ENCODE measurements at regions not wholly inside any gene's neighbourhood (a gene's known extent, or its start where the extent isn't known, plus 50 kb on each side); places are given as distances from the start of the nearest gene placed in this dataset.

- H3K4me1 ChIP-seq: peaks cover 0 to 28% (median 4%) of the 10 kb centered on the region in 12 donors
- H3K4me3 ChIP-seq: peak overlapping the region in 1 of 12 donors; percentile 42
- DNase-seq: no peak
- ATAC-seq: no peak
- 82 to 89% (median 85%) methylated on average over 7 of the region's 7 CpGs for WGBS, 4 donors
- H3K27me3 ChIP-seq: no peaks in the 10 kb centered on the region
- H3K9me3 ChIP-seq: peaks cover 0 to 5% (median 0%) of the 10 kb centered on the region in 12 donors
- no peaks in the 10 kb centered on the region for H3K36me3 ChIP-seq
- H3K27ac ChIP-seq: peak overlapping the region in 10 of 12 donors; percentile 61 to 86 (median 74)
- intact Hi-C loops (cut with DNase I): loop anchor here in 6 of 10 donors (5.0 to 10.0 kb wide), 6 partner anchors 118 to 318 kb away; partner anchors contain the start of gene RREB1 (in 2 of the 6)
- no peak for TF ChIP-seq CTCF (IDR thresholded peaks at IDR 0.05)
- no peak for TF ChIP-seq POLR2A (IDR thresholded peaks at IDR 0.05)
These were observed 180.9 kb upstream of the RREB1 start for GRCh38 chr6:6926856-6927255.

GRCh38 chr6:6927521-6928361, 180.0 kb upstream of the RREB1 start:
- intact Hi-C loops (cut with DNase I): loop anchor here in 6 of 10 donors (5.0 to 10.0 kb wide), 6 partner anchors 117 to 317 kb away; partner anchors contain the start of gene RREB1 (in 2 of the 6)
- no peak for TF ChIP-seq POLR2A (IDR thresholded peaks at IDR 0.05)
- peak in 10 of 12 donors; percentile 6 to 43 (median 23) for TF ChIP-seq CTCF (IDR thresholded peaks at IDR 0.05)
- peaks cover 0 to 28% (median 4%) of the 10 kb centered on the region in 12 donors for H3K4me1 ChIP-seq

GRCh38 chr6:6930223-6930880, 177.4 kb upstream of the RREB1 start:
- H3K4me3 ChIP-seq: no peak overlapping the region
- no peaks in the 10 kb centered on the region for H3K9me3 ChIP-seq
- H3K27ac ChIP-seq: no peak overlapping the region
- intact Hi-C loops (cut with DNase I): no loop called here
- TF ChIP-seq POLR2A (IDR thresholded peaks at IDR 0.05) (no peak), CTCF (IDR thresholded peaks at IDR 0.05) (no peak)
- ATAC-seq: no peak
- H3K36me3 ChIP-seq: no peaks in the 10 kb centered on the region
- WGBS, 4 donors: 70 to 75% (median 73%) methylated on average over 9 of the region's 9 CpGs
- DNase-seq: no peak
- H3K27me3 ChIP-seq: no peaks in the 10 kb centered on the region
- peaks cover 0 to 28% (median 4%) of the 10 kb centered on the region in 12 donors for H3K4me1 ChIP-seq

More at GRCh38 chr6:6927521-6928361, 180.0 kb upstream of the RREB1 start:
- no peaks in the 10 kb centered on the region for H3K27me3 ChIP-seq
- H3K27ac ChIP-seq: peak overlapping the region in 11 of 12 donors; percentile 61 to 86 (median 75)
- H3K4me3 ChIP-seq: peak overlapping the region in 10 of 12 donors; percentile 18 to 53 (median 44)
- H3K36me3 ChIP-seq: no peaks in the 10 kb centered on the region
- 29 to 38% (median 34%) methylated on average over 20 of the region's 20 CpGs for WGBS, 4 donors
- DNase-seq: peak; percentile 45 to 74 (median 48)
- no peaks in the 10 kb centered on the region for H3K9me3 ChIP-seq
- ATAC-seq: peak; percentile 88 to 92 (median 90)

Data from heart left ventricle (tissue), 16 donors.